GM10266 (cell line): ENCODE measurements at regions not wholly inside any gene's neighbourhood (a gene's known extent, or its start where the extent isn't known, plus 50 kb on each side); places are given as distances from the start of the nearest gene placed in this dataset.
"Not testable (repeated sequence)": the region's sequence is repeated elsewhere in the genome, so short reads cannot be mapped to it uniquely, and the experiment has no call there.

Source experiments
- DNase-seq: peaks from one replicate; pipeline ENCODE4 v3.0.0; 2012; ENCODE audit errors: extremely low spot score
- CTCF ChIP-seq: IDR thresholded peaks from 2 replicates; pipeline ENCODE4 v1.5.1; 2012; ENCODE audit warnings: mild to moderate bottlenecking, low read depth; ENCODE audit not compliant: control insufficient read depth, insufficient read depth; ENCODE audit errors: missing control alignments

- no peak for DNase-seq
- no peak for TF ChIP-seq CTCF
Observed at GRCh38 chr5:39661026-39661779, 236.4 kb upstream of the DAB2 start.

- TF ChIP-seq CTCF = no peak
- no peak for DNase-seq
Observed at GRCh38 chr5:39660020-39660419, 235.2 kb upstream of the DAB2 start.

- no peak for TF ChIP-seq CTCF
Observed at GRCh38 chr5:39658866-39659265, 234.1 kb upstream of the DAB2 start.

GRCh38 chr5:39657943-39658342, 233.2 kb upstream of the DAB2 start:
- TF ChIP-seq CTCF = no peak
- no peak for DNase-seq

More at GRCh38 chr5:39658866-39659265, 234.1 kb upstream of the DAB2 start:
- DNase-seq = no peak

GRCh38 chr5:39656600-39656999, 231.8 kb upstream of the DAB2 start:
- no peak for TF ChIP-seq CTCF
- DNase-seq = no peak

GRCh38 chr5:39654715-39655114, 229.9 kb upstream of the DAB2 start:
- DNase-seq = no peak
- no peak for TF ChIP-seq CTCF

GRCh38 chr5:39652481-39652880, 227.7 kb upstream of the DAB2 start:
- not testable (repeated sequence) for DNase-seq

GRCh38 chr5:39652036-39652435, 227.3 kb upstream of the DAB2 start:
- no peak for TF ChIP-seq CTCF
- DNase-seq = no peak
